K562 (cell line): ENCODE measurements at regions not wholly inside any gene's neighbourhood (a gene's known extent, or its start where the extent isn't known, plus 50 kb on each side); places are given as distances from the start of the nearest gene placed in this dataset.

ENCODE experiments used
- ATAC-seq: fragments of 200-7000 bp; cut with Tn5 transposase; 3 replicates; pipeline ENCODE4 v1.9.1; 2020; ENCODE audit warnings: moderate library complexity
- BruUV-seq: library from RNA; stranded (reverse); fragments of 400-500 nt; replicated peaks from 2 replicates; lab custom pipeline; 2021; lab: Mats Ljungman, UMichigan
- CTCF ChIA-PET: fragments of 300-600 bp; formaldehyde crosslinking; extraction: SDS; loops from one replicate; lab custom pipeline; 2021; ENCODE audit warnings: low intra/inter-chr PET ratio; lab: Yijun Ruan, JAX
- POLR2A ChIA-PET: fragments of 300-600, 350-650 bp; sonication (Branson Sonifier 250); formaldehyde crosslinking; extraction: SDS; loops from one replicate; lab custom pipeline; 2021; ENCODE audit warnings: antibody characterized with exemption, inconsistent platforms; lab: Yijun Ruan, JAX
- DNase-seq, 4 experiments: peaks; one replicate each; pipeline versions ENCODE4 v3.0.0 to v3.0.0-alpha.2; 2011 to 2018; ENCODE audit warnings: low spot score in 3 of 4, mixed read lengths in 3 of 4; ENCODE audit errors: extremely low read depth in 1 of 4
- FAIRE-seq: peaks from 2 replicates; lab custom pipeline; 2011; peaks lifted over from hg19 to GRCh38; lab: Jason Lieb, UNC
- H2AFZ ChIP-seq: 2 replicates; pipeline ENCODE4 v1.6.0; 2011; ENCODE audit warnings: low read depth, low read length, control low read depth, inconsistent platforms
- H3K27ac ChIP-seq: fragments of 200-600 bp; 3 replicates; pipeline ENCODE4 v1.8.0; 2011; ENCODE audit warnings: low read depth, mild to moderate bottlenecking, control low read depth, inconsistent platforms, low read length, moderate library complexity, mixed read lengths; ENCODE audit errors: extremely low read depth
- H3K27me3 ChIP-seq, 2 experiments: fragments of 300-600 bp in 1 of 2; 2 replicates in 1 of 2; 3 replicates in 1 of 2; pipeline versions ENCODE4 v1.6.0 to v1.8.0; 2011; ENCODE audit warnings: inconsistent platforms in 2 of 2, low read length in 2 of 2, mild to moderate bottlenecking in 1 of 2, mixed read lengths in 1 of 2, moderate library complexity in 1 of 2; ENCODE audit not compliant: control insufficient read depth in 2 of 2, insufficient read depth in 2 of 2
- H3K36me3 ChIP-seq: fragments of 300-600 bp; 3 replicates; pipeline ENCODE4 v1.8.0; 2011; ENCODE audit warnings: mild to moderate bottlenecking, low read length, inconsistent platforms; ENCODE audit not compliant: control insufficient read depth, insufficient read depth
- H3K4me1 ChIP-seq, 2 experiments: fragments of 200-600 bp in 1 of 2; replicated peaks in 1 of 2; 2 replicates in 1 of 2; 3 replicates in 1 of 2; pipeline versions ENCODE4 v1.5.1 to v1.8.0; 2011; ENCODE audit warnings: inconsistent platforms in 2 of 2, low read length in 2 of 2, mild to moderate bottlenecking in 1 of 2, mixed read lengths in 1 of 2, moderate library complexity in 1 of 2; ENCODE audit not compliant: control insufficient read depth in 2 of 2, insufficient read depth in 2 of 2
- H3K4me2 ChIP-seq: 2 replicates; pipeline ENCODE4 v1.6.1; 2011; ENCODE audit warnings: low read length, control low read depth, inconsistent platforms, mixed read lengths; ENCODE audit not compliant: insufficient read depth
- H3K4me3 ChIP-seq: fragments of 200-600 bp; sonication (generic), shearing (Covaris generic); 2 replicates; pipeline ENCODE4 v1.5.1; 2016; ENCODE audit warnings: control low read depth, inconsistent platforms
- H3K79me2 ChIP-seq: fragments of 200-600 bp; 3 replicates; pipeline ENCODE4 v1.8.0; 2011; ENCODE audit warnings: low read length, inconsistent platforms; ENCODE audit not compliant: control insufficient read depth, insufficient read depth
- H3K9ac ChIP-seq, 2 experiments: 2 replicates each; pipeline versions ENCODE4 v1.6.0 to v1.6.1; 2011; ENCODE audit warnings: low read depth in 2 of 2, low read length in 2 of 2, control low read depth in 1 of 2, inconsistent platforms in 1 of 2, mild to moderate bottlenecking in 1 of 2, mixed read lengths in 1 of 2; ENCODE audit not compliant: insufficient read depth in 1 of 2
- H3K9me1 ChIP-seq: one replicate; pipeline ENCODE4 v1.6.0; 2011; ENCODE audit warnings: inconsistent platforms, mild to moderate bottlenecking, low read length, moderate library complexity; ENCODE audit not compliant: control insufficient read depth, insufficient read depth
- H3K9me3 ChIP-seq: replicated peaks from 2 replicates; pipeline ENCODE4 v1.5.1; 2011; ENCODE audit warnings: low read depth, low read length, inconsistent platforms; ENCODE audit not compliant: control insufficient read depth, insufficient read depth
- H4K20me1 ChIP-seq: replicated peaks from 2 replicates; pipeline ENCODE4 v1.6.1; 2011; ENCODE audit warnings: low read length, inconsistent platforms, mixed read lengths; ENCODE audit not compliant: control insufficient read depth, insufficient read depth
- ARID1B ChIP-seq: fragments of 450-650 bp; IDR thresholded peaks from 2 replicates; pipeline ENCODE4 v1.6.1; 2016; ENCODE audit warnings: antibody characterized with exemption, mild to moderate bottlenecking, inconsistent platforms
- CEBPB ChIP-seq: fragments of 450-650 bp; IDR thresholded peaks from 2 replicates; pipeline ENCODE4 v1.6.1; 2016; ENCODE audit warnings: missing genetic modification characterization, missing compliant biosample characterization
- FOXM1 ChIP-seq, 2 experiments: fragments of 450-650 bp in 1 of 2; sonication (generic) in 1 of 2; formaldehyde crosslinking in 1 of 2; IDR thresholded peaks; 2 replicates each; pipeline versions ENCODE4 v1.6.1 to v1.9.0; 2017 to 2022; ENCODE audit warnings: low read depth in 2 of 2, mild to moderate bottlenecking in 2 of 2, missing genetic modification reagents in 1 of 2, moderate library complexity in 1 of 2
- HNRNPL ChIP-seq: fragments of 200-400 bp; formaldehyde crosslinking; IDR thresholded peaks from 2 replicates; pipeline ENCODE4 v1.6.1; 2017; ENCODE audit warnings: low read depth, mild to moderate bottlenecking, low read length
- HSF4 ChIP-seq: fragments of 250-450 bp; sonication (Bioruptor Pico); IDR thresholded peaks from 2 replicates; pipeline ENCODE4 v2.1.2; 2022; ENCODE audit warnings: mild to moderate bottlenecking, moderate library complexity, borderline replicate concordance
- MAFF ChIP-seq: IDR thresholded peaks from 2 replicates; pipeline ENCODE4 v1.6.1; 2012; ENCODE audit warnings: low read length, improper control_type of control experiment
- TAF15 ChIP-seq: fragments of 200-400 bp; formaldehyde crosslinking; IDR thresholded peaks from 2 replicates; pipeline ENCODE4 v1.6.1; 2017; ENCODE audit warnings: mild to moderate bottlenecking, low read depth, low read length, moderate library complexity
- ZKSCAN1 ChIP-seq: fragments of 150-350 bp; IDR thresholded peaks from 2 replicates; pipeline ENCODE4 v1.6.1; 2016; ENCODE audit warnings: low read depth, low read length
- ZNF253 ChIP-seq: fragments of 250-450 bp; sonication (Bioruptor Pico); conservative IDR thresholded peaks from 2 replicates; pipeline ENCODE4 v1.6.1; 2021; ENCODE audit warnings: mild to moderate bottlenecking
- WGBS: fragments of 100-300 bp; shearing (Covaris generic); methylation state at CpG from one replicate; pipeline ENCODE4 v1.1.6; 2016; ENCODE audit warnings: low coverage, mixed read lengths; ENCODE audit not compliant: insufficient coverage; ENCODE audit errors: missing lambda C conversion rate; 5-methylcytosine and 5-hydroxymethylcytosine counted together
- in situ Hi-C: fragments of 300-500 bp; cut with MboI; formaldehyde crosslinking; loops from 4 replicates; pipeline ENCODE4 v1.15.0; 2018; ENCODE audit warnings: inconsistent platforms, mixed read lengths
- intact Hi-C: fragments of 100-400 bp; cut with micrococcal nuclease; formaldehyde crosslinking; loops from 2 replicates; pipeline ENCODE4 v1.14.2; 2022

- in situ Hi-C loops = no loop called here
- H3K36me3 ChIP-seq = no peaks in the 10 kb centered on the region
- H2AFZ ChIP-seq = no peak overlapping the region
- FAIRE-seq = no peak
- 3% methylated on average over 16 of the region's 17 CpGs for WGBS
- H3K79me2 ChIP-seq = no peaks in the 10 kb centered on the region
- no peak overlapping the region for H3K27ac ChIP-seq
- H3K9me1 ChIP-seq = no peaks in the 10 kb centered on the region
- no peaks in the 10 kb centered on the region for H3K9me3 ChIP-seq
- no peak overlapping the region for H3K4me2 ChIP-seq
- no peak for ATAC-seq
- BruUV-seq = no TSS peak
- H3K4me1 ChIP-seq = peaks cover 0 to 10% of the 10 kb centered on the region in 2 experiments; a peak in 4 of 5 replicates
- TF ChIP-seq ZNF253 = no peak
- no peak for TF ChIP-seq FOXM1 (IDR thresholded peaks at IDR 0.05; ENCODE audit: low read depth)
- no peak for TF ChIP-seq FOXM1 (CRISPR knock-in tag; IDR thresholded peaks at IDR 0.05; ENCODE audit: low read depth)
- TF ChIP-seq CEBPB = no peak
- no peak for TF ChIP-seq ZKSCAN1
- TF ChIP-seq ARID1B = no peak
- TF ChIP-seq TAF15 = no peak
- TF ChIP-seq HNRNPL = no peak
- TF ChIP-seq MAFF = no peak
- TF ChIP-seq HSF4 (CRISPR knock-in tag) = no peak
- H3K4me3 ChIP-seq = no peak overlapping the region
- intact Hi-C loops = no loop called here
- CTCF ChIA-PET = no interaction called here
- 0 out of 2 replicates have a peak, but pooled peaks cover 3% of the 10 kb centered on the region for H4K20me1 ChIP-seq
- DNase-seq = no peak
- H3K9ac ChIP-seq = no peak overlapping the region
- H3K27me3 ChIP-seq = peaks cover 69 to 97% of the 10 kb centered on the region in 2 experiments
- POLR2A ChIA-PET = interaction anchor here (1.2 to 1.4 kb wide), 2 partner anchors 8 to 9 kb away, joined by 4 read pairs; no protein-coding TSS in a partner anchor
Measured at GRCh38 chr21:41682719-41683179, 84.1 kb downstream of the RIPK4 start.
